ENCODE measurements at regions not wholly inside any gene's neighbourhood (a gene's known extent, or its start where the extent isn't known, plus 50 kb on each side); places are given as distances from the start of the nearest gene placed in this dataset.

DNA sequence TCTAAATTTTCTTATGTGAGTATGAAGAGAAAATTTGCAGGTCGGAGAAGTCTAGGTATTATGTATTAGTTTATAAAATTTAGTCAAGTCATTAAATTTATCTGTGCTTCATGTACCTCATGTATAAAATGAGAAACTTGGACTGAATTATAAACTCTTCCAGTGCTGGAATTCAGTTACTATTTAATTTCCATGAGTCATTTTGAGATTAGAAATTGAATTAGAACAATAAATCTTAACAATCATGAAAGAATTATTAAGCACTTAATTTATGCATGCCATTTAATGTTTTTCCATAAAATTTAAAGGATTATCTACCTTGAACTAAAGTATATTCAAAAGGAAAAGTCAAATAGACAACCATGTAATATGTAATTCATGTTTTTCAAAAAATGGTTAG lies 195.8 kb downstream of the MAD2L1 start:
- TF ChIP-seq ZFX (IDR thresholded peaks at IDR 0.05): no peak
- TF ChIP-seq, protein P1, sequence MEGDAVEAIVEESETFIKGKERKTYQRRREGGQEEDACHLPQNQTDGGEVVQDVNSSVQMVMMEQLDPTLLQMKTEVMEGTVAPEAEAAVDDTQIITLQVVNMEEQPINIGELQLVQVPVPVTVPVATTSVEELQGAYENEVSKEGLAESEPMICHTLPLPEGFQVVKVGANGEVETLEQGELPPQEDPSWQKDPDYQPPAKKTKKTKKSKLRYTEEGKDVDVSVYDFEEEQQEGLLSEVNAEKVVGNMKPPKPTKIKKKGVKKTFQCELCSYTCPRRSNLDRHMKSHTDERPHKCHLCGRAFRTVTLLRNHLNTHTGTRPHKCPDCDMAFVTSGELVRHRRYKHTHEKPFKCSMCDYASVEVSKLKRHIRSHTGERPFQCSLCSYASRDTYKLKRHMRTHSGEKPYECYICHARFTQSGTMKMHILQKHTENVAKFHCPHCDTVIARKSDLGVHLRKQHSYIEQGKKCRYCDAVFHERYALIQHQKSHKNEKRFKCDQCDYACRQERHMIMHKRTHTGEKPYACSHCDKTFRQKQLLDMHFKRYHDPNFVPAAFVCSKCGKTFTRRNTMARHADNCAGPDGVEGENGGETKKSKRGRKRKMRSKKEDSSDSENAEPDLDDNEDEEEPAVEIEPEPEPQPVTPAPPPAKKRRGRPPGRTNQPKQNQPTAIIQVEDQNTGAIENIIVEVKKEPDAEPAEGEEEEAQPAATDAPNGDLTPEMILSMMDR (conservative IDR thresholded peaks at IDR 0.05): no peak
- H3K27ac ChIP-seq: no peak overlapping the region

DNA sequence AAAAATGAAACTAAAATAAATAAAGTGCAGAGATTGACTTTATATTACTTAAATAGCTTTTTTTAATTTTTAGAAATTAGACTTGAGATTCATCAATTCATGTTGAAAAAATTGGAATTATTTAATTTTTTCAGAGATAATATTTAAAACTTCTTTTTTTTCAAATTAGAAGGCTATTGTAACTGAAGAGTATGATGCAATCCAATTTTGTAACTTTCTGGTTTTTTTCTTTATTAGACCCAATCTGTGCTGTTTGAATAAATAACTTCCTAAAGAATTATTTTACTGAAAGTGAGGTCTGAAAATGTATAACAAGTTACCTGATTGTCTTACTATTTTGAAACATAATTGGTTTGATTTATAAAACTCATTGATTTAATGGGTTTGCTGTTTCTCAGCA lies 200.9 kb downstream of the MAD2L1 start:
- no peak overlapping the region for H3K27ac ChIP-seq
- TF ChIP-seq, protein P1 (conservative IDR thresholded peaks at IDR 0.05): no peak
- no peak for TF ChIP-seq ZFX (IDR thresholded peaks at IDR 0.05)

DNA sequence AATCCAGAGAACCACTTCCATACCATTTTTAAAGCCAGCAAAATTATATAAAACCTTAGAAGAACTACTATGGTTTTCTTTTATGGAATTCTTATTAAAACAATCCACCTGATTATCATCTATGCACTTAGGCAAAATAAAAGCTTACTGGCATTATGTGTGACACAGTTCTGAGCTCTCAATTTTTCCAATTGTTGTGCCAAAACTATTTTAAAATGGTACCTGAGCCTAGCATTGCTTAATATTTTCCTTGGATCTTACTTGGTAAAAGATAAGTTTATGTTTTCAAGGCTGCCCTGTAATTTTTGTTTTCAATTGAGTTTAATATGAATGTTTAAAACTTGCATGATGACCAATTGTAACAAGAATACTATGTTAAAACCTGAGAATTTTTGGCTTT lies 201.3 kb downstream of the MAD2L1 start:
- H3K27ac ChIP-seq: no peak overlapping the region
- no peak for TF ChIP-seq ZFX (IDR thresholded peaks at IDR 0.05)
- TF ChIP-seq, protein P1 (conservative IDR thresholded peaks at IDR 0.05): no peak

DNA sequence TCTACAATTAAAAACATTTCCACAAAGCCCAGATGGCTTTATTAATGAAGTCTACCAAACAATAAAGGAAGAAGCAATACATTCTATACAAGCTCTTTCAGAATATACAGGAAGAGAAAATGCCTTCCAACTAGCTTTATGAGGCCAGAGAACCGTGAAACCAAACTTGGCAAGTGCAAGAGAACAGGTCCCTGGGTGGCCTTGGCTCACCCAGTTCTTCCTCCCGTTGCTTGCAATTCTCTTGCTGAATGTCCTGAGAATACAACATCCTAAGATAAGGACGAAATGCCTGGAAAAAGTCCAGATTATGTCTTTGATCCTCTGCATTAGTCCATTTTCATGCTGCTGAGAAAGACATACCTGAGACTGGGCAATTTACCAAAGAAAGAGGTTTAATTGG lies 204.9 kb downstream of the MAD2L1 start:
- TF ChIP-seq, protein P1 (conservative IDR thresholded peaks at IDR 0.05): no peak
- no peak for TF ChIP-seq ZFX (IDR thresholded peaks at IDR 0.05)
- no peak overlapping the region for H3K27ac ChIP-seq

DNA sequence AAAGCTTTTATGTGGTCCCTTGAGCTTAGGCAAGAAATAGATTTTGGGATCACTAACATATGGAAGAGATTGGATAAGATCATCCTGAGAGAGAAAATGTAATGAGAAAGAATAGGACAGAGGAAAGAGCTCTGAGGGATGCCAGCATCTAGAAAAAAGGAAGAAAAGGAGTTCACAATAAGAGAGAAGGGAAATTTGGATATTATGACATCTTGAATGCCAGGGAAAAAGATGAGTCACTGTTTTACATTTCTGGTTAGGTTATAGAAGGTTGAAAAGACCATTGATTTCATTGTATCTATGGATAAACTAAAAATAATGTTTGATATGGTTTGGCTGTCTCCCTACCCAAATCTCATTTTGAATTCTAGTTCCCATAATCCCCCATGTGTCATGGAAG lies 208.5 kb downstream of the MAD2L1 start:
- H3K27ac ChIP-seq: no peak overlapping the region
- TF ChIP-seq, protein P1 (conservative IDR thresholded peaks at IDR 0.05): no peak
- no peak for TF ChIP-seq ZFX (IDR thresholded peaks at IDR 0.05)

DNA sequence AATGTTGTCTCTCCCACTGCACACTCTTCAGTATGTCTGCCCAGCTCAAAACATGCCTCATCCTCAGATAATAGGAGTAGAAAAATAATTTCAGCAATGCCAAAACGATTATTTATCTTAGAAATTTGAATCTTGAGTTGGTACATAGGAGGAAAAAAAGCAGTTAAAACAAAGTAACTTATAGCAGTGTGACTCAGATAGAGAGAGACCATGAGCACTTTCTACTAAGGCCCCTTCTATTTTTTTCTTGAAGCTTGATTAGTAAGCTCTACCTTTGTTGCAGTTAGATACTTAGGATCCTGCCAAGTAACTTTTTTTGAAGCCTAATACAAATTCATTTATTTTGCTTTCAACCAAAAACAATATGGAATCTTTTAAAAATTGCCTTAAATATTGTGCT lies 212.3 kb downstream of the MAD2L1 start:
- H3K27ac ChIP-seq: no peak overlapping the region
- TF ChIP-seq, protein P1 (conservative IDR thresholded peaks at IDR 0.05): no peak
- TF ChIP-seq ZFX (IDR thresholded peaks at IDR 0.05): no peak

DNA sequence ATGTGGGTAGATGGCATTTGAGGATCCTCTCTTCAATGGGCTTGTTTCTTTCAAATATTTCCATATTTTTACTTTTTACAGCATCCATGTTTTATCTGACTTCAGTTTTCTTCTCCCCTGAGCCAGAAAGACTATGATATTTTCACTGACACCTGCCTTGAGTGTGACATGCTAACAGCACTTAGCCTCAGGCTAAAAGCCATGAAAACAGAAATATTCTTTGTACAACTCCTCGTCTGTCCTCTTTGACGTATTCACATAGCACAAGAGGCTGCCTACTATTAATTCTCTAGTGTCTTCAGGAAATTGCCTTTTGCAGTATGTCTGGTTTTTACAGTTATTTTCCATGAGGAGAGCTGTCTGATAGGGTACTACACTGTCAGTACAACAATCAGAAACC lies 215.0 kb downstream of the MAD2L1 start:
- no peak overlapping the region for H3K27ac ChIP-seq
- TF ChIP-seq, protein P1 (conservative IDR thresholded peaks at IDR 0.05): no peak
- no peak for TF ChIP-seq ZFX (IDR thresholded peaks at IDR 0.05)
